ENCODE measurements at regions not wholly inside any gene's neighbourhood (a gene's known extent, or its start where the extent isn't known, plus 50 kb on each side); places are given as distances from the start of the nearest gene placed in this dataset.

GRCh38 chr6:130296854-130297253 lies 69.0 kb upstream of the TMEM200A start:
- TF ChIP-seq CTCF (conservative IDR thresholded peaks at IDR 0.05; ENCODE audit: control insufficient read depth, insufficient read depth, low read depth, low read length) = no peak
- no peak for DNase-seq (ENCODE audit: low read depth)
- no peak overlapping the region for H3K4me3 ChIP-seq (ENCODE audit: control insufficient read depth, low read depth, low read length)

GRCh38 chr6:130293800-130294199 lies 71.0 kb upstream of the SAMD3 start:
- no peak overlapping the region for H3K4me3 ChIP-seq (ENCODE audit: control insufficient read depth, low read depth, low read length)
- TF ChIP-seq CTCF (conservative IDR thresholded peaks at IDR 0.05; ENCODE audit: control insufficient read depth, insufficient read depth, low read depth, low read length) = peak; percentile 83
- DNase-seq (ENCODE audit: low read depth) = peak; percentile 77

- TF ChIP-seq CTCF (conservative IDR thresholded peaks at IDR 0.05; ENCODE audit: control insufficient read depth, insufficient read depth, low read depth, low read length) = no peak
- no peak overlapping the region for H3K4me3 ChIP-seq (ENCODE audit: control insufficient read depth, low read depth, low read length)
- DNase-seq (ENCODE audit: low read depth) = peak; percentile 29
Observed at GRCh38 chr6:130288065-130288464, 65.3 kb upstream of the SAMD3 start.

DNA sequence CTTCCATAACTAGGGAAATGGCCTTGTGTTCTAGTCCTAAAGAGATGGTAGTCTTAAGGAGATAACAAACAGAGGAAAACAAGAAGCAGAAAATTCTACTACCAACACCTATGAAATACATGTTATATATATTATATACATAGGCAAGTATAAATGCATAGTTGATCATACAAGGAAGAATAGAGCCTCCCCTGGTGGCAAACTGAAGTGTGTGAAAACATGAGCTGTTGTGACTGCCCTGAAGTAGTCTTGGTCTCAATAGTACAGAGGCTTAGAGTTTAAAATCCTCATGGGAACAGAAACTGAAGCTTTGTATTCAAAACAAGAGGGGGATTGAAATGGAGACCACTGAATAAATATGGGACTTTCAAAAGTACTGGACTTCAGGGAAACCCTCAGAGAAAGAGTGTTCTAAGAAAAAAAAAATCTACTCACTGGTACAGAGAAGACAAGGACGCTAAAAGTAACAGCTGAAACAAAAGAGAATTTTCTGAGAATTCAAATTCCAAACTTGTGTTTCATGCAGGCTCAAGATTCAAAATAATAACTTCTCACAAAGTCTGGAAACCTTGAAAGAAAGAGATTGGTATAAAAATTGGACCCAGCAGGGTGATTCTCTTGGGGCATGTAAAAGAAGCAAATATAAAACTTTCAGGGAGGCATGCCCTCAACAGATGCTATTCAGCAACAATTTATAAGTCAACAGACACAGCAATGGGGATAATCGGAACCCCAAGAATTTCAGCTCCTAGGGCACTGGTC lies 59.7 kb upstream of the SAMD3 start:
- peak; percentile 43 for DNase-seq (ENCODE audit: low read depth)
- no peak overlapping the region for H3K4me3 ChIP-seq (ENCODE audit: control insufficient read depth, low read depth, low read length)
- TF ChIP-seq CTCF (conservative IDR thresholded peaks at IDR 0.05; ENCODE audit: control insufficient read depth, insufficient read depth, low read depth, low read length) = peak; percentile 61

GRCh38 chr6:130276507-130276906 lies 53.8 kb upstream of the SAMD3 start:
- no peak for TF ChIP-seq CTCF (conservative IDR thresholded peaks at IDR 0.05; ENCODE audit: control insufficient read depth, insufficient read depth, low read depth, low read length)
- DNase-seq (ENCODE audit: low read depth) = no peak
- no peak overlapping the region for H3K4me3 ChIP-seq (ENCODE audit: control insufficient read depth, low read depth, low read length)

GRCh38 chr6:130274007-130274406 lies 51.3 kb upstream of the SAMD3 start:
- no peak overlapping the region for H3K4me3 ChIP-seq (ENCODE audit: control insufficient read depth, low read depth, low read length)
- no peak for TF ChIP-seq CTCF (conservative IDR thresholded peaks at IDR 0.05; ENCODE audit: control insufficient read depth, insufficient read depth, low read depth, low read length)
- no peak for DNase-seq (ENCODE audit: low read depth)
